Activated T-helper 2 cell treated with anti-CD3 and anti-CD28 coated beads, Interferon-gamma antibody, Interleukin-2, Interleukin-4, amounts not matched to agents 10 μg/mL and 5 μg/mL and 100 μg/mL, durations not matched to agents 14 hours and 24 hours and 36 hours (primary cell): ENCODE measurements at regions not wholly inside any gene's neighbourhood (a gene's known extent, or its start where the extent isn't known, plus 50 kb on each side); places are given as distances from the start of the nearest gene placed in this dataset.

Source experiments
- DNase-seq: peaks from one replicate; pipeline ENCODE4 v3.0.0; 2021; ENCODE audit warnings: low spot score
- H3K27ac Mint-ChIP-seq: one replicate; pipeline ENCODE4 v1.8.0; 2021; ENCODE audit warnings: mixed read lengths
- H3K27me3 Mint-ChIP-seq: one replicate; pipeline ENCODE4 v1.8.0; 2021; ENCODE audit warnings: low read depth, mixed read lengths
- H3K36me3 Mint-ChIP-seq: one replicate; pipeline ENCODE4 v1.8.0; 2021; ENCODE audit warnings: low read depth, mixed read lengths
- H3K4me1 Mint-ChIP-seq: one replicate; pipeline ENCODE4 v1.8.0; 2021; ENCODE audit warnings: low read depth, mixed read lengths
- H3K4me3 Mint-ChIP-seq: one replicate; pipeline ENCODE4 v1.8.0; 2021; ENCODE audit warnings: low read depth, mild to moderate bottlenecking, moderate library complexity, mixed read lengths
- H3K9me3 Mint-ChIP-seq: one replicate; pipeline ENCODE4 v1.8.0; 2021; ENCODE audit warnings: mixed read lengths
- intact Hi-C: fragments of 100-400 bp; cut with micrococcal nuclease; formaldehyde crosslinking; loops from one replicate; pipeline ENCODE4 v1.15.1; 2023

GRCh38 chr10:131775433-131775832, 125.4 kb upstream of the PPP2R2D start:
- DNase-seq = no peak
- Mint-ChIP-seq H3K4me1 (no peaks in the 10 kb centered on the region), H3K27me3 (no peaks in the 10 kb centered on the region), H3K4me3 (no peak overlapping the region), H3K36me3 (no peaks in the 10 kb centered on the region), H3K9me3 (peaks cover 41% of the 10 kb centered on the region), H3K27ac (no peak overlapping the region)
- intact Hi-C loops = no loop called here

GRCh38 chr10:131775833-131776232, 125.0 kb upstream of the PPP2R2D start:
- Mint-ChIP-seq H3K4me3 (no peak overlapping the region), H3K9me3 (peaks cover 44% of the 10 kb centered on the region), H3K27me3 (no peaks in the 10 kb centered on the region), H3K27ac (no peak overlapping the region), H3K36me3 (no peaks in the 10 kb centered on the region), H3K4me1 (no peaks in the 10 kb centered on the region)
- no peak for DNase-seq
- intact Hi-C loops = no loop called here

- H3K27ac Mint-ChIP-seq = no peak overlapping the region
- H3K27me3 Mint-ChIP-seq = no peaks in the 10 kb centered on the region
- H3K36me3 Mint-ChIP-seq = no peaks in the 10 kb centered on the region
- DNase-seq = no peak
- H3K9me3 Mint-ChIP-seq = peaks cover 45% of the 10 kb centered on the region
- intact Hi-C loops = no loop called here
- H3K4me3 Mint-ChIP-seq = no peak overlapping the region
- no peaks in the 10 kb centered on the region for H3K4me1 Mint-ChIP-seq
These were observed 124.3 kb upstream of the PPP2R2D start for GRCh38 chr10:131776496-131776895.

- Mint-ChIP-seq H3K27me3 (no peaks in the 10 kb centered on the region), H3K36me3 (no peaks in the 10 kb centered on the region), H3K27ac (no peak overlapping the region), H3K4me1 (no peaks in the 10 kb centered on the region), H3K4me3 (no peak overlapping the region), H3K9me3 (peaks cover 52% of the 10 kb centered on the region)
- DNase-seq = no peak
- intact Hi-C loops = no loop called here
These were observed 123.6 kb upstream of the PPP2R2D start for GRCh38 chr10:131777162-131777561.

- no peak overlapping the region for H3K27ac Mint-ChIP-seq
- H3K36me3 Mint-ChIP-seq = no peaks in the 10 kb centered on the region
- peaks cover 60% of the 10 kb centered on the region for H3K9me3 Mint-ChIP-seq
- no peaks in the 10 kb centered on the region for H3K4me1 Mint-ChIP-seq
- intact Hi-C loops = no loop called here
- H3K4me3 Mint-ChIP-seq = no peak overlapping the region
- DNase-seq = no peak
- H3K27me3 Mint-ChIP-seq = no peaks in the 10 kb centered on the region
These were observed 122.9 kb upstream of the PPP2R2D start for GRCh38 chr10:131777921-131778320.

- H3K27ac Mint-ChIP-seq = no peak overlapping the region
- no peaks in the 10 kb centered on the region for H3K27me3 Mint-ChIP-seq
- peaks cover 64% of the 10 kb centered on the region for H3K9me3 Mint-ChIP-seq
These were observed 122.4 kb upstream of the PPP2R2D start for GRCh38 chr10:131778385-131778784.

GRCh38 chr10:131778842-131779241, 122.0 kb upstream of the PPP2R2D start:
- Mint-ChIP-seq H3K36me3 (no peaks in the 10 kb centered on the region), H3K27ac (no peak overlapping the region), H3K27me3 (no peaks in the 10 kb centered on the region), H3K4me3 (no peak overlapping the region), H3K9me3 (peaks cover 67% of the 10 kb centered on the region), H3K4me1 (no peaks in the 10 kb centered on the region)
- intact Hi-C loops = no loop called here
- DNase-seq = no peak

More at GRCh38 chr10:131778385-131778784, 122.4 kb upstream of the PPP2R2D start:
- Mint-ChIP-seq H3K36me3 (no peaks in the 10 kb centered on the region), H3K4me3 (no peak overlapping the region), H3K4me1 (no peaks in the 10 kb centered on the region)
- DNase-seq = no peak
- intact Hi-C loops = no loop called here

- H3K27ac Mint-ChIP-seq = no peak overlapping the region
- no peak overlapping the region for H3K4me3 Mint-ChIP-seq
- intact Hi-C loops = no loop called here
- H3K4me1 Mint-ChIP-seq = no peaks in the 10 kb centered on the region
- H3K9me3 Mint-ChIP-seq = peaks cover 67% of the 10 kb centered on the region
- DNase-seq = no peak
- no peaks in the 10 kb centered on the region for H3K27me3 Mint-ChIP-seq
- H3K36me3 Mint-ChIP-seq = no peaks in the 10 kb centered on the region
These were observed 121.0 kb upstream of the PPP2R2D start for GRCh38 chr10:131779661-131780394.

- intact Hi-C loops = no loop called here
- no peak for DNase-seq
- H3K4me3 Mint-ChIP-seq = no peak overlapping the region
- H3K36me3 Mint-ChIP-seq = no peaks in the 10 kb centered on the region
- peaks cover 59% of the 10 kb centered on the region for H3K9me3 Mint-ChIP-seq
- H3K4me1 Mint-ChIP-seq = no peaks in the 10 kb centered on the region
- H3K27me3 Mint-ChIP-seq = no peaks in the 10 kb centered on the region
- no peak overlapping the region for H3K27ac Mint-ChIP-seq
These were observed 119.7 kb upstream of the PPP2R2D start for GRCh38 chr10:131781076-131781475.

- peaks cover 52% of the 10 kb centered on the region for H3K9me3 Mint-ChIP-seq
- no peak for DNase-seq
- no peak overlapping the region for H3K27ac Mint-ChIP-seq
- no peaks in the 10 kb centered on the region for H3K27me3 Mint-ChIP-seq
- intact Hi-C loops = no loop called here
- no peak overlapping the region for H3K4me3 Mint-ChIP-seq
- H3K4me1 Mint-ChIP-seq = no peaks in the 10 kb centered on the region
- no peaks in the 10 kb centered on the region for H3K36me3 Mint-ChIP-seq
These were observed 119.0 kb upstream of the PPP2R2D start for GRCh38 chr10:131781791-131782190.

- Mint-ChIP-seq H3K27ac (no peak overlapping the region), H3K4me1 (no peaks in the 10 kb centered on the region), H3K9me3 (peaks cover 32% of the 10 kb centered on the region), H3K27me3 (no peaks in the 10 kb centered on the region), H3K4me3 (no peak overlapping the region), H3K36me3 (no peaks in the 10 kb centered on the region)
- no peak for DNase-seq
- intact Hi-C loops = no loop called here
These were observed 116.3 kb upstream of the PPP2R2D start for GRCh38 chr10:131784363-131785120.

- no peak overlapping the region for H3K4me3 Mint-ChIP-seq
- H3K27ac Mint-ChIP-seq = no peak overlapping the region
- no peak for DNase-seq
- H3K4me1 Mint-ChIP-seq = no peaks in the 10 kb centered on the region
- intact Hi-C loops = no loop called here
- H3K27me3 Mint-ChIP-seq = no peaks in the 10 kb centered on the region
- H3K9me3 Mint-ChIP-seq = peaks cover 29% of the 10 kb centered on the region
- H3K36me3 Mint-ChIP-seq = no peaks in the 10 kb centered on the region
These were observed 115.7 kb upstream of the PPP2R2D start for GRCh38 chr10:131785121-131785460.

- intact Hi-C loops = no loop called here
- DNase-seq = no peak
- Mint-ChIP-seq H3K36me3 (no peaks in the 10 kb centered on the region), H3K9me3 (peaks cover 17% of the 10 kb centered on the region), H3K27me3 (no peaks in the 10 kb centered on the region), H3K27ac (no peak overlapping the region), H3K4me3 (no peak overlapping the region), H3K4me1 (no peaks in the 10 kb centered on the region)
These were observed 113.8 kb upstream of the PPP2R2D start for GRCh38 chr10:131786756-131787605.
